HG03139 (cell line): ENCODE measurements at regions not wholly inside any gene's neighbourhood (a gene's known extent, or its start where the extent isn't known, plus 50 kb on each side); places are given as distances from the start of the nearest gene placed in this dataset.
"Not testable (repeated sequence)": the region's sequence is repeated elsewhere in the genome, so short reads cannot be mapped to it uniquely, and the experiment has no call there.

Experiments
- ATAC-seq: cut with Tn5 transposase; IDR thresholded peaks from one replicate; pipeline ENCODE4 v1.9.1; 2021; ENCODE audit not compliant: unreplicated experiment

DNA sequence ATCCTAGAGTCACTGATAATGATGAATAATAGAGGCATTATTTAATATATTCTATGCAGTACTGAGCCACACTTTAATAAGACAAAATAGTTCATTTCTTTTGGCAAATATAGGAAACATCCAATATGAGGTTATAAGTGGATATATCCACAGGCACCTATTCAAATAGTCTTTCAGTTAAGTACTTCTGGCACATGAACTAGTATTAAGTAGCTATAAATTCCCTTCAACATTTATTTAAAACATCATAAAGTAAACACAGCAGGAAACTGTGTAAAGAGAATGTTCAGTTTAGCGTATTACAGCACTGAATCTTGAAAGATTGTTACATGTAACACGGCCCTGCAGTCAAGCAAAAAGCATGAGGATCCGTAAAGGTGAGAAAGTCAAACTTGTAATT, 463.3 kb upstream of the KLF12 start:
- no peak for ATAC-seq

DNA sequence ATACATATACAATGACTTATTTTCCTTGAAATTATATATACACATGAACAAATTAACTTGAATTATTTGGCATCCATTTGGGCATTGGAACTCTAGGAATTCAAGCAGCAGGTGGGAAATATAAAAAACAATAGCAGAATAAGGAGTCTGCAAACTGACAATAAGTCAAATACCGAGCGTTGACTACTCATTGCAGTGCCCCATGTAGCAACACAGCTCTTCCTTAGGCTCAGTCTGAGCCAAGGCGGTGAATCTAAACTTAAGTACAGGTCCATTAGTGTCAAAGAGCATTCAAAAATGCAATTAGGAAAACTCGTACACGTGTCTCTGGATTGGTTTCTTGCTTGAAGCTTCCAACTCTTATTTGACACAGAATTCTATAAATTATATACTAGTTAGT, 462.5 kb upstream of the KLF12 start:
- no peak for ATAC-seq

DNA sequence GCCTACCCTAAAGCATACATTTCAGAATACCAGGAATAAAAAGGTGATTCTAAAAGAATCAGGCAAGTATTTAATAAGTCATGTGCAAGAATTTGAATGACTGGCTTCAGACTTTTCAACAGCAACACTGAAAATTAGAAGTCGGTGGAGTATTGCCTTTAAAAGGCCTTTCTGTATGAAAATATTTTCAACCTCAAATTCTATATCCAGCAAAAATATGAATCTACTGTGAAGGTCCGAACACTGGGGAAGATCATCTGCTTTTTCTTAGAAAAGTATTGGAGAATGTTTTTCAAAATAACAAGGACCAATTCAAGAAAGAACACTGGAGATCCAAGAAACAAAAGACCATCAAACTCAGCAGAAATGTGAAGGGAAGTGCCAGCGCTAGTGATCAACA, 459.5 kb upstream of the KLF12 start:
- ATAC-seq, result no peak

DNA sequence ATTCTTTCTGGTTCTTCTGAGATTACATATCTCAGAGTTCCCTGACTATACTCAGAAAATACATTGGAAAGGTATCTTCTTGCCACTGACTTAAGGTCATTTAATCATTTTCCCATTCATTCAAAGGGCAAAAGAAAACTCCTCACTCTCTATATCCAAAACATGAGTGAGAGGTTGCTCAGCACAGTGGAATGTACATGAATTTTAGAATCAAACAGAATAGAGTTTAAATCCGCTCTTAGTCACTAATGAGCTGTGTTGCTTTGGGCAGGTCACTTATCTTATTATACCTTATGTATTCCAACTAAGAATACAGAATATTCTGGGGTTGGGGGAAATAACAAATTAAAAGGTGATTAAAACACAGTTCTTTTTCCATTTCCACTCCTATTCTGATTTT, 452.6 kb upstream of the KLF12 start:
- ATAC-seq, result no peak

DNA sequence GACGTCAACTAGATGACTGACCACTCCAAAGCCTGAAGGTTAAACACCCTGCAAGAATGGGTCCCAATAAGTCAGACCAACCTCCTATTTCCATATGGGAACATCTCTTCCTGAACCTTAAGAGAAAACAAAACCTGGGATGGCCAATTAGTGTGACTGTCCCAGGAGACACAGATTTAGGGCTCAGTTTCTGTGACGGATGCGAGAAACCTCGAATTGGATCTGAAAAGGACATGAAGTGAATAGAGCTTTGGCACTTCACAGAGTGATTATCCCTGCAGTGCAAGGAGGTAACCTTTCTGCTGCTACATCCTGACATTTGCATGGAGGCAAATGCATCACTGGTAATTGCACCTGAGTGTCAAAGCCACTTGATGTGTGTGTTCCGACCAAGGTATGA, 442.2 kb upstream of the KLF12 start:
- no peak for ATAC-seq

DNA sequence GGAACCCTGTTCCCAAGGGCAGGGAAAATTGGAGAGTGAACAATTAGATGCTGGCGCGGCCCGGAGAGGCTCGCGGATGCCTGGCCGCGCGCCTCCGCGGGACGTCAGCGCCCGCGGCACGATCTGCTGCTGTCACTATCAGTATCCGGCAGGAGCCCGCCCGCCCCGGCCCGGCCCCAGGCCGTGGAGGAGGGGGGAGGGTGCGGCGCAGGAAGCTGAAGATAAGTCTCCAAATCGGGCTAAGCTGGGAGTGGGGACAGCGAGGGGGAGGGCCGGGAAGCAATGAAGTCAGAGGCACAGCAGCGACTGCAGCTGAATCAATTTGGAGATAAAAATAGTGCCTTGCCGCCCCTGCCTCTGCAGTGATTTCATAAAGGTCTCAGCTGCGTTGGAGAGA, 441.5 kb upstream of the KLF12 start:
- ATAC-seq, result no peak

DNA sequence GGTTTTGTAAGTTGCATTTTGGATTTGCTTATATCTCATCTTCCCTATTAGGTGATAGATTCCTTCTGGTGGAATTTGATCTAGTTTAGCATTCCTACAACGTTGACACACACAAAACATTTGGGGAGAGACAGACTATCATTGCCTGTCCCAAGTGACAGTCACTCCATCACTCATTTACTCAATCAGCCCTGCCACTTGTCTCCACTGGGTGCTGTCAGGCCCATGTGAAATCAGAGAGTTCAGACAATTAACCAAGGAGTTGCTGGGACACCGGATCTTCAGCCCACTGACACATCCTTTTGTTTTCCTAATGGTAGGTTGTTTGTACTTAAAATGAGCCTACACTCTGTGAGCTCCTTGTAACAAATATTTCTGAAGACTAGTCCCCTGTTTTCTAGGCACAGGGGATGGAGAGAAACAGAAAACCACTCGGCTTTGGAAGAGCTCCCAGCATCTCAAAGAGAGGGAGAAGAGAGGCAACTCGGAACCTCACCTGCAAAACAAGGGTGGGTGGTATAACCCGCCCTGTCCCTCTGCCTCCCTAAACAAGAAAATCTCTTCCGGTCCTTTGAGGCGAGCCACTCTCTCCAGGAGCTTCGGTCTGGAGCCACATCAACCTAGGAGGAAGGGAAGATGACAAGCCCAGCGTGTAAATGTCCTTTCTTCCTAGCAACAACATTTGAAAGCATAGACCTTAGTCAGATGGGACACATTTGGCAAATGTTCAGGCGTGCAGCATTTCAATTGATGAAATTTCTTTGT, 440.9 kb upstream of the KLF12 start:
- ATAC-seq, result no peak

DNA sequence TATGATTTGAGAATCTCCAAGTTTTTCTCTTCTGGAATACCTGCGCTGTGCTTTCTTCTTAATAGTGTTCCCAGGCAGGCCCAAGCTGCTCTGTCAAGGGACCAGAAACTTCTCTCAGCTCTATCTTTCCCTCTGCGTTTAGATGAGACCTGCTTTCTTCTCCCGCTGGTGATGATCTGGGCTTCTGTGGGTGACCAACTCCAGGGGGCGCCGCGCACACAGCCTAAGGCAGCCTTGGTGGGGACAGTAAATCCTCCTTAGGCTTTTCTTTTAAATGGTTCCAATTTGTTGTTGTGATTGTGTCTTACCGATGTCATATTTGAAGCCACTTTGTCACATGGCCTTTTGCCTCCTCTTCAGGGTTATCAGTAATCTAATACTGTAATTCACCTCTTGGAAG, 439.4 kb upstream of the KLF12 start:
- no peak for ATAC-seq

DNA sequence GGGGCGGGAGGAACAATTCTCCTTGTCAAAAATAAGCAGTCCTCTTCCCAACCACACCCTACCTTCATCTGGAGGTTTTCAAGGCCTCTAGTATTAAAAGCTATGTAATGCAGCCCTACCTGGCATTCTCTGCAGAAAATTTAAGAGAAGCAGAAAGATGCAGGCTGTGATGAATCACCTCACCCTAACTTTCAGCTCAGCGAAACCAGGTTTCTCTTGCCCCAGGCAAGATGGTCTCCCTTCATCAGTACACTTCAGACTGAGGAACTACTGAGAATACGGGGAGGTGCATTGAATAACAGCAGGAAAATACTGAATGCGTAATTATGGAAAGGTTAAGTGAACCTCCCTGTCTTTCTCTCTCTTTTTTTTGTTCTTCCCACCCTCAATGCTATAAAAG, 437.6 kb upstream of the KLF12 start:
- ATAC-seq, result no peak

DNA sequence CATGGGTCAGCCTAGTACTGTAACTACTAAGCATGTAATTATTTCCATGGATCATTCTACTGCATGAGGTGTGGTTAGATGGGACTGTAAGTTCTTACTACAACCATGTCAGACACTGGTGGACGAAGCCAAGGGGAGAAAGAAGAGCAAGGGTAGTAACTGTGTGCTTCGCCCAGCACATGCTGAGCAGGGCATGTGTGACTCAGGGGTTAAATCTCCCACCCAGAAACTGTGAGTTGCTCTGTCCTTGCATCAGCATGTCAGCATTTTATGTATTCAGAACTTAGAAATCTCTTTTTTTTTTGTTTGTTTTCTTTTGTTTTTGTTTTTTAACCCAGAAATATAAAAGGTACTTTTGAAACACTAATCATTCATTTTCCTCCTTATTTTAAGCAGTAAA, 436.6 kb upstream of the KLF12 start:
- no peak for ATAC-seq

DNA sequence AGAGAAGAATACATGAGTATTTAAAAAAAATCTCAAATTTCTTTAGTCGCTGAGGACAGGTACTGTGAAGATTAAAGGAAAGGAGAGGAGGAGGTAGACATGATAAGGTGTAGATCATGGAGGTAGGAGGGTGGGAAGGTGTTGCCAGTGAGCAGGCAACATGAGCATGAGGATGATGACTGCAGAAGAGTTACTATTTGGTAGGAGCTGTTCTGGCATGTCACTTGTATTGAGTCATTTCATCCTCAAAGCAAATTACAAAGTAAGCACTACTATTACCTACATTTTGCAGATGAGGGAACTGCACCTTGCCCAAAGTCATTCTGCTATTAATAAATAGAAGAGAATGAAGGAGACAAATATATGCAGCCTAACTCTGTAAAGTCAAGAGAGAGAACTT, 435.8 kb upstream of the KLF12 start:
- ATAC-seq, result no peak

DNA sequence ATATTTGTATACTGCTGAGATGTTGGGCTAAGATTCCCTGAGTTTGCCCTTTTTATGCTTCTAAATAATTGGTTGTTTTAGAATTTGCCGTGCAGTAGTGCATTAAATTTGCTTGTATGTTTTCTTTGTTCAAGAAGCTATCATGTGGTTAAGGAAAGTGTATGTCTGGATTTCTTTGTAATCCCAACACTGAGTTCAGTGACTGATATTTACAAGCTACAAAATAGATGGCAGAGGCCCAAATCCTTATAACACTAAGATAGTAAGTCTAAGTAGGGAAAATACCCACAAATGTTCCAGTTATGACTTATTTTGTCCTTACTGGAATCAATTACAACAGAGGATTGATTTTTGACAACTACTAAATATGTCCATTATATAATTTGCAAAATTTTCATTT, 435.0 kb upstream of the KLF12 start:
- ATAC-seq, result no peak

DNA sequence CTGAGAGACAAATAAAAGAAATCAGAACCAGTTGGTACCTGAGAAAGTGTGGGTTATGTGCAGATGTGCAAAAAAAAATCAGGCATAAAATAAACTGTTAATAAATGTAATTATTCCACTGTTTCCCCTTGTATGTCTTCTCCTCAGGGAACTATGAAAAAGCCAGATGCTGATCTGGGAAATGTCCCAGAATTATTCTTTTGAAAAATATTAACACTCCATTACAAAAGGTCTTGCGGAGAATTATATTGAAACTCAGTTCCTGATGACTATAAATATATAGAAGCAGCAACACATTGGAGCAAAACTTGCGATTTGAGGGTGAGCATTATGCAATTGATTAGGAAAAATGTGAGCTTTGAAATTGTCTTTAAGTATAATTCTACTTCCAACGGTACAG, 433.3 kb upstream of the KLF12 start:
- no peak for ATAC-seq

DNA sequence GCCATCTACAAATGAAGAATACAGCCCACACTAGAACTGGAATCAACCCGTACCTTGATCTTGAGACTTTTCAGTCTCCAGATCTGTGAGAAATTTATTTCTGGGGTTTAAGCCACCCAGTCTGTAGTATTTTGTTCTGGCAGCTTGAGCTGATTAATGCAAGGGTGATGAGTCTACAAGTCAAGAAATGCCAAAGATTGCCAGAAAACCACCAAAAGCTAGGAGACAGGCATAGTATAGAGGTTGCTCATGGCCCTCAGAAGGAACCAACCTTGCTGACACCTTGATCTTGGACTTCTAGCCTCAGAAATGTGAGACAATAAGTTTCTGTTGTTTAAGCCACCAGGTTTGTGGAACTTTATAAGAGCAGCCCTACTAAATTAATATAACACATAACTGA, 428.2 kb upstream of the KLF12 start:
- ATAC-seq, result no peak

DNA sequence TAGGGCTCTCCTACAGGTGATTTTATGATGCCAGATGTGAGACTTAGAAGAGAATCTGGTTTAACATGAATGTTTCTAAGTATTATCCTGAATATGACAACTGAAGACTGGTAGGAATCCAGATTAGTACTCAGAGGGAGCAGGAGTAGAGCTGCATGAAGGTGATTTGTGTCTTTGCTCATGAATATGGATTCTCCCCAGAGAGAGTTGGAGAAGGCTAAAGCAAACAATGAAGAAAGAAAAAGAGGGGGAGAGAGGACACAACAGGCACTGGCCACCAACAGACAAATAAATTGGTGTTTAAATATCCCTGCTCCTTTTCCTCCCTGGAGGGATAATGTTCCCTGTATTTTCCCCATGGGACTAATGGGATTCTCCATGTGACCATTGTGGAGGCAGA, 427.0 kb upstream of the KLF12 start:
- ATAC-seq, result no peak

DNA sequence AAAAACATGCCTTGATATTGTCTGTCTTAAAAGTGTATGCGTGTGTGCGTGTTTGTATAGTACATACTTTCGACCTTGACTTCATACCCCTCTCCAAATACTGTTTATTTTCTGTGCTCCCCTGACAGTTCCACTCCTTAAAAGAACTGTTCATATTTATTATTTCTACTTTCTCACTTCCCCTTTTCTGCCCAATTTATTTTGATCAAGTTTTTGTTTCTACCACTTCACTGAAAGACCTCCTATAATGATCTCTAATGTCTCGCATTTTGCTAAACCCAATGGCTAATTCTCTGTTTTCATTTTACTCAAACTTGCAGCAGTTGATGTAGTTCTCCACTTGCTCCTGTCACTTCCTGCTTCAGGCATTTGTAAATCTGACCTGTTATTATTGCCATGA, 426.1 kb upstream of the KLF12 start:
- peak; percentile 60 for ATAC-seq

DNA sequence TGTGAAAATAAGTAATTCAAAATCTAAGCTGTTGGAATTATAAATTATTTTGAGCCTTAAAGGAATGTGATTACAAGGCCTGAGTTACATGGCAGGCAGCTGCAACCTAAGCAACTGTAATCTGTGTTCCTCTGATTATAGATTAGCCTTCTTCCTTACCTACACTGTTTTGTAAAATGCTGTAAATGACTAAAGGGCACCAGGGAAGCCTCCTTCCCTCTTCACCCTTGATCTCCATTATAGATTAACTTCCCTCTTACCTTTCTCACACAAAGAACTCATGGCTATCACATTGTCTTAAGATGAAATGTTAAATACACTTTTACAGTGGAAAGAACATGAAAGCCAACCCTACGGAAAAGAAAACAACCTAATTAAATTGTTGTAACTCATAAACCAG, 423.7 kb upstream of the KLF12 start:
- no peak for ATAC-seq

DNA sequence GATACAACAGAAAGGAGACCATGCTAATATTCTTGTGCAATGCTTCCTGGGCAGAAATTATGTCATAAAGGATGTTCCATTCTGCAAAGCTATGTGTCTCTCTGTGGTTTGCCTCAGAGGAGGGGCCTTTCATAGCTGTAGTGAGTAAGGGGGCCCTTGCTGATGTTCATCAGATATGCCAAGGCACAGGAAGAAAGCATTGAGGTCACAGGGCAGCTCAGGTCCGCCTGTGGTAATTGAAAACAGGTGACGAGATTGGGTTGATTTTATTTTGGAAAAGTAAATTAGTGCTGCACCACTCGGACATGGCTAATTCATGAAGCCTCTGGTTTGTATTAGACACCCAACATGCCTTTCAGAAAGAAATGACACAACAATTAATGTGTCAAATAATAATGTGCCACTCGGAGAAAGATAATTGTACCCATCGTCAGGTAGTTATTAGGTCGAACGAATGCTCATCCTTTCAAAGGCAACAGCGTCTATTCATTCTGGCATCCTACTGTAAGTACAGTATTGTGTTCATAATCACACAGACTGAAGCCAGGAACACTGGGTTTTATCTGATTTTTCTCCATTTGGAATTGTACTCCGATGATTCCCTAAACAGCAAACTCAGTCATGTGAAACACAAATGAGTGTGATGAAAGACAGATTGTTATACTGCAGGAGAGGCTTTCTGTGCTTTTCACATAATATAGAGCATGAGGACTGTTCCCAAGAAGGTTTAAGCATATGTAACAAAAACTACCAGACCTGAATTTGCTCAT, 421.6 kb upstream of the KLF12 start:
- ATAC-seq, result no peak

DNA sequence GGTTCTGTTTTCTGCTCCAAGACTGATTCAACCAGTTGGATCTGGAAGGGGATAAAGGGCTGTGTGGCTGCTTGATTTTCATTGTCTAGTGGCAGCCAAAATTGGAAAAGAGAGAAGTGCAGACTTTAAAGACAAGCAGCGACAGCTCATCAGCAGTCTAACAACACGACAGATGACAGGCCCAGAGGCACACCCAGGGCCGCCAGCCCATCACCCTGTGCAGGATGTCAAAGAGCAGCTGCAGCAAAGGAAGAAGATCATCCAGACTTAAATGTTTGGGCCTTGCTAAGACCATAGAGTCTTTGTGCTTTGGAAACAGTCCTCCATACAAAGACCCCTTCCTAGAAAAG, 421.0 kb upstream of the KLF12 start:
- ATAC-seq, result no peak

DNA sequence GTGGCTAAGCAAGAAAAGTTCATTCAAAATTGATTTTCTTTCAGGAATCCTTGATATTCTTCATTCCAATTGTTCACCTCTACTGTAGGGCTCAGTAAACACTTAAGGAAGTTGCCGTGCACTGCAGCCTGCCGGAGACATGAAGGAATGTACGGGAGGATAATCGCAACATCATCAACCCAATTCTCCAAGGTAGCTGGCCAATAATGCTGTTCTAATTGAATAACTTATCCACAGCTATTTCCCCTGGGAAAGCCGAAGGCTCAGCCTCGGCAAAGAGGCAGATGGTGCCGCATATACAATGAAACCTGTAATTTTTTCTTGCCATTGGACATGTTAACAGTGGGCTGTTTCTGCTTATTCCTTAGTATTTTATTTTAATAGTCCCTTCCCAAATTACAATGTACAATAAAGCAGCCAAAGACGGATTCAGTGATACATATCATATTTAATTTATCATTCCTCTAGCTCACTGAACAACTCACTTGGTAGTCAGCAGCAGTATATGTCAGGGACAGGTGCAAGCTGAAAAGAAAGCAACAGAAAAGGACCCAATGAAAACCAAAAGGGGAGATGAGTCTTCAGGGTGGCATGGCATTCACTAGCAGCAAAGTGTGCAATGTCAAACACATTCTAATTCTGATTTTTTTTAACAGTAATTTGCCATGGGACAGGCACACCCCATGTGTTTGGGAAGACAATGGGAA, 420.5 kb upstream of the KLF12 start:
- ATAC-seq, result no peak

DNA sequence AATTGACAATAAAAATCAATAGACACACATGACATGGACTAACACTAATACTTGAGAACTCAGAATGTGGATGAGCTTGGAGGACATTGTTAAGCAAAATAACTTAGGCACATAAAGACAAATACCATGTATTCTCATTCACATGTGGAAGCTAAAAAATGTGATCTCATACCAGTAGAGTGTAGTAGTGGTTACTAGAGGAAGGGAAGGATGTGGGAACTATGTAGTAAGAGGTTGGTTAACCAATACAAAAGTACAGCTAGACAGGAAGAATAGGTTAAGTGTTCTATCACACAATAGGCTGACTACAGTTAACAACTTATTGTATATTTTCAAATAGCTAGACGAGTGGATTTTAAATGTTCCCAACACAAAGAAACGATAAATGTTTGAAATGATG, 415.8 kb upstream of the KLF12 start:
- no peak for ATAC-seq

DNA sequence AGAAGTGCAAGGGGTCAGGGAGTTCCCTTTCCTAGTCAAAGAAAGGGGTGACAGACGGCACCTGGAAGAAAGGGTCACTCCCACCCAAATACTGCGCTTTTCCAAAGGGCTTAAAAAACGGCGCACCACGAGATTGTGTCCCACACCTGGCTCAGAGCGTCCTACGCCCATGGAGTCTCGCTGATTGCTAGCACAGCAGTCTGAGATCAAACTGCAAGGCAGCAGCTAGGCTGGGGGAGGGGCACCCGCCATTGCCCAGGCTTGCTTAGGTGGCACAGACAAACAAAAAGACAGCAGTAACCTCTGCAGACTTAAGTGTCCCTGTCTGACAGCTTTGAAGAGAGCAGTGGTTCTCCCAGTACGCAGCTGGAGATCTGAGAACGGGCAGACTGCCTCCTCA, 402.4 kb upstream of the KLF12 start:
- ATAC-seq, result not testable (repeated sequence)
